LNCAP (cell line): ENCODE measurements at regions not wholly inside any gene's neighbourhood (a gene's known extent, or its start where the extent isn't known, plus 50 kb on each side); places are given as distances from the start of the nearest gene placed in this dataset.

Experiments used
- TF ChIP-seq, protein P1 (sequence below): fragments of 450-650 bp; IDR thresholded peaks from 2 replicates; pipeline ENCODE4 v1.5.1; 2017; ENCODE audit warnings: mild to moderate bottlenecking

DNA sequence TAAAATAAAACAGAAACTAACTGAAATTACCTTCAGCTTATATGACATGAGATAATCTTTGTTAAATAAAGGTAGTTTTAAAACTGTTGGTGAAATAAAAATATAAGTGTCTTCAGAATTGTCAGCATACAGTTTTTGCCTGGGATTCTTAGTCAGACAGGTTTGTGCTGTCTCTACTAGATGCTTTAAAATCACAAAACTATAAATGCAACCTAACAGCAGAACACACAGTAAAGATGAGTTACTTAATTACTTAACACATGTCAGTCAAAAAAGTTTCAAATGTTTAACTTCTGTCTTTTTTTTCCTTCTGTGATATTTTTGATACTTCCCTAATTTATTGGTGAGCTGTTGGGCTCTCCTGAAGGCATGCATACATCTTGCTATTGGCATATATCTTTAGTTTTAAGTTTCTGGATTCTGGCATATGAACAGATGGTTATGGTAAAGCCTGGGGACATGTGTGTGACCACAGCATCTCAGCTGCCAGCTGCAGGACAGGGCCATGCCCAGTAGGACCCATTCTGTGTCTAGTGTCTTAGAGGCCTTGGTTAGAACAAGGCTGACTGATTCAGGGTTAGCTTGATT, 231.1 kb upstream of the NUDT12 start:
- TF ChIP-seq, protein P1, sequence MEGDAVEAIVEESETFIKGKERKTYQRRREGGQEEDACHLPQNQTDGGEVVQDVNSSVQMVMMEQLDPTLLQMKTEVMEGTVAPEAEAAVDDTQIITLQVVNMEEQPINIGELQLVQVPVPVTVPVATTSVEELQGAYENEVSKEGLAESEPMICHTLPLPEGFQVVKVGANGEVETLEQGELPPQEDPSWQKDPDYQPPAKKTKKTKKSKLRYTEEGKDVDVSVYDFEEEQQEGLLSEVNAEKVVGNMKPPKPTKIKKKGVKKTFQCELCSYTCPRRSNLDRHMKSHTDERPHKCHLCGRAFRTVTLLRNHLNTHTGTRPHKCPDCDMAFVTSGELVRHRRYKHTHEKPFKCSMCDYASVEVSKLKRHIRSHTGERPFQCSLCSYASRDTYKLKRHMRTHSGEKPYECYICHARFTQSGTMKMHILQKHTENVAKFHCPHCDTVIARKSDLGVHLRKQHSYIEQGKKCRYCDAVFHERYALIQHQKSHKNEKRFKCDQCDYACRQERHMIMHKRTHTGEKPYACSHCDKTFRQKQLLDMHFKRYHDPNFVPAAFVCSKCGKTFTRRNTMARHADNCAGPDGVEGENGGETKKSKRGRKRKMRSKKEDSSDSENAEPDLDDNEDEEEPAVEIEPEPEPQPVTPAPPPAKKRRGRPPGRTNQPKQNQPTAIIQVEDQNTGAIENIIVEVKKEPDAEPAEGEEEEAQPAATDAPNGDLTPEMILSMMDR = no peak

- TF ChIP-seq, protein P1 = no peak
Observed at GRCh38 chr5:103785569-103785968, 223.0 kb upstream of the NUDT12 start.

DNA sequence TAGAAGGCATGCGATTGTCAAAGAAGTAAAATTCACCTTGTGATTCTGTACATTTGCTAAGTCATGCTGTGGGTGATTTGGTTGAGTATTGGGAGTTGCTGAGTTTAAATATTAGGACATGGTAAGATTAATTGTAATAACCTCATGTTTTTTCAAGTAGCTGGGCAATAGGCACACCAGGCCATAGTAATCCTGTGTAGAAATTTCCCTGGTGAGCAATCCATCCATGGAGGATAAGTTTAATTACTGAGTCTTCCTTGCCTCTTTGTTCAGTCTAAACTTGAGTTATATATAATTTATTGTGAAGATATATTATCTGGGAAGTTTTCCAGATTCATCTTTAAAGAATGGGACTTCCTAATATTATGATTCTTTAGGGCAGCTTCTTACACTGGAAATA, 221.1 kb upstream of the NUDT12 start:
- TF ChIP-seq, protein P1 = no peak

- TF ChIP-seq, protein P1 = no peak
Observed at GRCh38 chr5:103780794-103781193, 218.2 kb upstream of the NUDT12 start.

GRCh38 chr5:103774721-103775120, 212.1 kb upstream of the NUDT12 start:
- TF ChIP-seq, protein P1 = no peak

DNA sequence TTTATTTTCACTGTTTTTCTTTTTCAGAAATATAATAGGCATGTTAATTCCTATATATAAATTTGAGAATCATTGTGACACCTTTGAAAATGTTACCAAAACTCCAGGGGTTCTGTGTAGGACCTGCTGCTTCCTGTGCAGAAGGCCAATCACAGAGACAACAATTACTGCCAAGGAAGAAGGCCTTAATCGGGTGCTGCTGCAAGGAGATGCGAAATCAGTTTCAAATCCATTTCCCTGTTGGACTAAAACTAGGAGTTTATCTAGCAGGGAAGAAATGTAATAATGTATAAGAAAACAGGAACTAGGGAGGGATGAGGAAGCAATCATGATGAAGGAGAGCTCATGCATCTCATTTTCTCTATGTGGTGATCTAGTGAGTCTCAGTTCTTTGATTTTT, 209.7 kb upstream of the NUDT12 start:
- TF ChIP-seq, protein P1 = no peak

DNA sequence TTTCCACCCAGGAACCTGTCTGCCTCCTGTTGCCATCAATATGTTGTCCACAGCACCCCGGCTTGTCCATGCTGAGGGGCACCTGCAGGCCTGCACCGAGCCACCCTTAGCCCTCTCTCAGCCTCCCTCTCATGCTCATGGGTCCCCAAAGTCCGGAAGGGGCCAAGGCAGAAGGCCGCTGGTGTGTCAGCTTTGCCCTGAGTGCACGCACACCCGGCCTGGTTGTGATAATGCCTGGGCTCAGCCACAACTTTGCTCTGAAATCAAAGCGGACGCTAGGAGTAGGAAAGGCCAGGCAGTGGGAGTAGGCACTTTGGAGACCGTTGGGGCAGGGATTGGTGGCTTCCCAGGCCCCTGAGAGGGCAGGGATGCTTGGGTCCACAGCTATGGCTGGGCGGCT, 201.8 kb upstream of the NUDT12 start:
- TF ChIP-seq, protein P1 = no peak

- TF ChIP-seq, protein P1 = no peak
Observed at GRCh38 chr5:103758996-103759395, 196.4 kb upstream of the NUDT12 start.
